GM18951 (cell line): ENCODE measurements at regions not wholly inside any gene's neighbourhood (a gene's known extent, or its start where the extent isn't known, plus 50 kb on each side); places are given as distances from the start of the nearest gene placed in this dataset.
"Not testable (repeated sequence)": the region's sequence is repeated elsewhere in the genome, so short reads cannot be mapped to it uniquely, and the experiment has no call there.

Experiments
- POLR2A ChIP-seq: IDR thresholded peaks from 4 replicates; pipeline ENCODE4 v1.6.1; 2011; ENCODE audit warnings: mild to moderate bottlenecking; ENCODE audit not compliant: insufficient read length, insufficient read depth; ENCODE audit errors: extremely low read depth
- in situ Hi-C: fragments of 300-500 bp; cut with MboI; formaldehyde crosslinking; loops from one replicate; pipeline ENCODE4 v1.12.0; 2022; ENCODE audit warnings: low sequenced_read_pairs, mixed read lengths, inconsistent platforms; ENCODE audit not compliant: unreplicated experiment

DNA sequence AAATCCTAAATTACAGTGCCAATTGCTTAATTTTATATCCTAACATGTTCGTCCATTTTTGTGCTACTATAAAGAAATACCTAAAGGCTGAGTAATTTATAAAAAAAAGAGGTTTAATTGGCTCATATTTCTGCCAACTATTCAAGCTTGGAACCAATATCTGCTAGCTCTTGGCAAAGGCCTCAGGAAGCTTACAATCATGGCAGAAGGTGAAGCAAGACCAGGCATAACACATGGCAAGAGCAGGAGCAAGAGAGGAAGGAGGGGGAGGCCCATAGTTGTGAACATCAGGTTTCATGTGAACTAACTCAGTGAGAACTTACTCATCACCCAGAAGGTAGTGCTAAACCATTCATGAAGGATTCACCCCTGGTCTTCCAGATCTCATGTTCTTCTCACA is 494.3 kb downstream of the CCER1 start:
- no peak for TF ChIP-seq POLR2A
- in situ Hi-C loops = no loop called here

DNA sequence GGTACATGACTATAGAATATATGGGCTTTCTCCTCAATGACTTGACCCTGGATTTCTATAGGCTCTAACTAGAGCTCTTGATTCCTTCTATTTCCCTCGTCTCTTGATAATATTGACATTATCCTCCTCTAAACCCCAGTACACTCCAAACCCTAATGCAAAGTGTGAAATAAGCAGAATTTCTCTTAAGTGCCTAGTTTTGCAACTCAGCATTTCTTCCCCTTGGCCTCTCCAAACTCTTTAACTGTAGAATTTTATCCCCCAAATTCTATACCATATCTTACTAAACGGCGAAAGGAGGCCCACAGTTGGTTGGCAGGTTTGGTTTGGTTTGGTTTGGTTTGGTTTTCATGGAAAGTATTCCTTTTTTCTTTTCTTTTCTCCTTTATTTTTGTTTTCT is 498.7 kb downstream of the CCER1 start:
- no peak for TF ChIP-seq POLR2A
- in situ Hi-C loops = no loop called here

DNA sequence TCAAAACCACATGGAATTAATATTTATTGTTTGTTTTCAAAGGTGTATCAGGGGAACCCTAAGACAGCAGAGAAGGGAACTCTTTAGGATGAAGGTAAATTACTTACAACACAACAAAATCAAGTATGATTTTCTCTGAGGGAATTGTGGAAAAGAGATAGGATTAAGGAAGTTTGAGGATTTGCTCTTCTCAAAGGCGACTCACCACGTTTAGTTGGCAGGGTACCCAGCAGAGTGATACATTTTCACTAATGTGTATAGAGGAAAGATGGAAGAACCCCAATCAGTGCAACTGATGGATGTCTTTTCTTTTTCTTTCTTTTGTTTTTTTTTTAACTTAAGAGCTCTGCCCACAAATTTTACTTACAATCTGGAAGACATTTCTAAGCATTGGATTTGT is 499.2 kb downstream of the CCER1 start:
- in situ Hi-C loops = no loop called here

DNA sequence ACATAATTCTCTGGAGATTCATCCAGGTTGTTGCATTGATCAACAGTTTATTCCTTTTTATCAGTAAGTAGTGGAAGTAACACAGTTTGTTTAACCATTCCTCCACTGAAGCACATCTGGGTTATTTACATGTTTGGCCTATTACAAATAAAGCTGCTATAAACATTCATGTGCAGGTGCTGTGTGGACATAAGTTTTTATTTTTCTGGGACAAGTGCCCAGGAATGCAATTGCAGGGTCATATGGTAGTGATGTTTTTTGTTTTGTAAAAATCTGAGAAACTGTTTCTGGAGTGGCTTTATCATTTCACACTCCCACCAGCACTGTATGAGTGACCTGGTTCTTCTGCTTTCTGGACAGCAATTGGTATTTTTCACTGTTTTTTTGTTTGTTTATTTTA is 505.4 kb downstream of the CCER1 start:
- no peak for TF ChIP-seq POLR2A
- in situ Hi-C loops = no loop called here

More for the DNA sequence above, 499.2 kb downstream of the CCER1 start:
- no peak for TF ChIP-seq POLR2A

DNA sequence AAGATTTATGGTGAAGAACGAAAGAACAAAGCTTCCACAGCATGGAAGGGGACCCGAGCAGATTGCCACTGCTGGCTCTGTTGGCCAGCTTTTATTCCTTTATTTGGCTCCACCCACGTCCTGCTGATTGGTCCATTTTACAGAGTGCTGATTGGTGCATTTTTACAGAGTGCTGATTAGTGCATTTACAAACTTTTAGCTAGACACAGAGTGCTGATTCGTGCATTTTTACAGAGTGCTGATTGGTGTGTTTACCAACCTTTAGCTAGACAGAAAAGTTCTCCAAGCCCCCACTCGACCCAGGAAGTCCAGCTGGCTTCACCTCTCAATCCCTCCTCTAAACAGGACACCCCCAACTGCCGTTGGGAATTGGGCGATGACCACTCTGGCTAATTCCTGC is 511.5 kb downstream of the CCER1 start:
- in situ Hi-C loops = not testable (repeated sequence)

DNA sequence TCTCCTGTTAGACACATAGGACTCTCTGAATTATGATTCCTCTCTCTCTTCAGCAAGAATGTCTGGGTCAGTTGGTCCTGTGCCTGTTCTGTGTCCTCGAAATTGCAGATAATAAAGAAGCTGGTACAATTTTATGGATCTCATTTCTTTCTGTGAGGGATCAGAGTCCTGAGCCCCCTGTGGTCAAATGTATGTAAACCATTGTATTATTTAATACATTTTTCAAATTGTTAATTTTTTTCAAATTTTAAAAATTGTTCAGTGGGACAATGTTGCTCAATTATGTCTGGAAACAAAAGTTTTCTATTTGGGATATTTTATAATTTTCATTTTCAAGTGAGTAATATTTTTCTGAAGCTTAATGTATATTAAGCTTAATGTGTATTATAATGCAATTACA is 513.5 kb downstream of the CCER1 start:
- TF ChIP-seq POLR2A = no peak
- in situ Hi-C loops = no loop called here

DNA sequence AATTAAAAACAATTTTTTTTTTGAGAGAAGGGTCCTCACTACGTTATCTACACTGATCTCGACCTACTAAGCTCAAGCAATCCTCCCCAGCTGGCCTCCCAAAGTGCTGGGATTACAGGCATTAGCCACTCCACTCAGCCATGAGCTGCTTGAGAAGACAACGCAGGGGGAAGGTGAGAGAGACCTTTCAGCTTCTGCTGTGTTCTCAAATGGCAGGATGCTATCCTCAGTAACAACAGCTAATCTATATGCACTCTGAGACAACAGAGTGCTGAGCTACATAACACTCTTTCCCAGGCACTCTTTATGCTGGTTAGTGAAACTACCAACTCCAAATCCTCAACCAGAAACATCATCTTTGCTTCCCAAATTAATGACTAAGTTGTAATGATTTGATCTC is 526.1 kb downstream of the CCER1 start:
- TF ChIP-seq POLR2A = no peak
- in situ Hi-C loops = no loop called here

DNA sequence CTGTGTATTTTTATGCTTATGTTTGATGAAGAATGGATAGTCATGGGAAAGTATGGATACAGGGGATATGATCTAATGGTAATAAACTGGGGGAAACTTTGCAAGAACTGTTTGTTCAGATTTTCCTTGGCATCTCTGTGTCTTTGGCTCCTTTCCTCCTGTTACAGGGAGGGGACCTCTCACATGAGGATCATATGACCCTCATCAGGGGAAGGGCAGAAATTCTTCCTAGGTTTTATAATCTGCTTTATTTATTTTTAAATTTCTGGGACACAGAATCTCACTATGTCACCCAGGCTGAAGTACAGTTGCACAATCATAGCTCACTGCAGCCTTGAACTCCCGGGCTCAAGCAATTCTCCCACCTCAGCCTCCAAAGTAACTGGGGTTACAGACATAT is 526.5 kb downstream of the CCER1 start:
- in situ Hi-C loops = no loop called here
- no peak for TF ChIP-seq POLR2A

DNA sequence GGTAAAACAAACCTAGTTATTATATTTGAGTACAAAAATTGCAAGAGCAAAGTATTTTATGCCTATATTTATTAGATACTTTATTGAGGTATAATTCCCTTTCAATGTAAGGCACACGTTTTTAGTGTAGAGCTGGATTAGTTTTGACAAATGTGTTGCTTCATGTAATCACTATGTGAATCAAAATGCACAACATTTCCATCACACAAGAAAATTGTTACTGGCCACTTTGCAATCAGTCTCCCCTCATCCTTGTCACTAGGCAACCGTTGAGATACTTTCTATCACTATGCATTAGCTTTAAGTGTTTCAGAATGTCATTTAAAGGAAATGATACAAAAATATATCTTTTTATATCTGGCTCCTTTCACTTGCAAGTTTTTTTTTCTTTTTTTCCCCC is 531.0 kb downstream of the CCER1 start:
- in situ Hi-C loops = no loop called here
- no peak for TF ChIP-seq POLR2A

DNA sequence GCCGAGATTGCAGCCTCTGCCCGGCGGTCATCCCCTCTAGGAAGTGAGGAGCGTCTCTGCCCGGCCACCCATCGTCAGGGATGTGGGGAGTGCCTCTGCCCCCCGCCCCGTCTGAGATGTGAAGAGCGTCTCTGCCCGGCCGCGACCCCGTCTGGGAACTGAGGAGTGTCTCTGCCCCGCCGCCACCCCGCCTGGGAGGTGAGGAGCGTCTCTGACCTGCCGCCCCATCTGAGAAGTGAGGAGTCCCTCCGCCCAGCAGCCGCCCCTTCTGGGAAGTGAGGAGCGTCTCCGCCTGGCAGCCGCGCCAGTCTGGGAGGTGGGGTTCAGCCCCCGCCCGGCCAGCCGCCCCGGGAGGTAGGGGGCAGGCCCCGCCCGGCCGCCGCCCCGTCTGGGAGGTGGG is 544.0 kb downstream of the CCER1 start:
- in situ Hi-C loops = no loop called here

DNA sequence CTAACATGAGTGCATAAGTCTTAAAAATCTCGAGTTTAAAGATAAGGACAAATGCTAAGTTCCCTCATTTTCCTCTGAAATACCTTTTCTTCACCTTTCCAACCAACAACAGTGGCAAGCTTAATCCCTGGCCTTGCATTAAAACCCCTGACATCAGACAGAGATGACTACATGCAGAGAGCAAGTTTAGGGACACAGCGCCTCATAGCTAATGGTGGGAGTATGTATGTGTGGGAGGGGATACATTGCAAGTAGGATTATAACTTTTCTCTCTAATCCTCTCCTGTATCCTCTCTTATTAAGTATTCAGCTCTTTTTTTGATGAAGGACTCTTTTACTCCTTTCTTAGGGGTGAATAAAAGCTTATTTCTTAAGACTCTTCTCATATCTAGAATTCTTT is 547.1 kb downstream of the CCER1 start:
- no peak for TF ChIP-seq POLR2A
- in situ Hi-C loops = no loop called here

More for the DNA sequence above, 544.0 kb downstream of the CCER1 start:
- no peak for TF ChIP-seq POLR2A

DNA sequence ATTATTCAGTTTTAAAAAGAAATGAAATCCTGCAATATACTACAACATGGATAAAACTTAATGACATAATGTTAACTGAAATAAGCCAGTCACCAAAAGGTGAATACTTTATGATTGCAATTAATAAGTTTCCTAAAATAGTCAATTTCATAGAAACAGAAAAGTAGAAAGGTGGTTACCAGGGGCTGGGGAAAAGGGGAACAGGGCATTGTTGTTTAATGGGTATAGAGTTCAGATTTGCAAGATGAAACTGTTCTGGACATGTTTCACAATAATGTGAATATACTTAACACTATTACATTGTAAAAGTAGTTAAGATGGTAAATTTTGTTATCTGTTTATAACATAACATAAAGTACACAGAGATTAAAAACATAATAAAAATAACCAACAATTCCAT is 550.9 kb downstream of the CCER1 start:
- in situ Hi-C loops = no loop called here
- no peak for TF ChIP-seq POLR2A

DNA sequence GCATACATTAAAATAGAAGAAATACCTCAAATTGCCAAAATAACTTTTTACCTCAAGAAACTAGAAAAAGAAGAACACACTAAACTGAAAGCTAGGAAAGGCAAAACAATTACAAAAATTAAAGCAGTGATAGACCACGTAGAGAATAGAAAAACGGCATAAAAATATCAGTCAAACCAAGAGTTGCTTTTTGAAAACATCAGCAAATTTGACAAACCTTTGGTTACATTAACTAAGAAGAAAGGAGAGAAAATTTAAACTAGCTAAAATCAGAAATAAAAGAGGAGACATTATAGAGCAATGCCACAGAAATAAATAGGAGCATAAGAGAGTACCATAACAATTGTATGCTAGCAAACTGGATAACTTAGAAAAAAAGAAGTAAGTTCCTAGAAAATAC is 553.8 kb downstream of the CCER1 start:
- TF ChIP-seq POLR2A = no peak
- in situ Hi-C loops = no loop called here

DNA sequence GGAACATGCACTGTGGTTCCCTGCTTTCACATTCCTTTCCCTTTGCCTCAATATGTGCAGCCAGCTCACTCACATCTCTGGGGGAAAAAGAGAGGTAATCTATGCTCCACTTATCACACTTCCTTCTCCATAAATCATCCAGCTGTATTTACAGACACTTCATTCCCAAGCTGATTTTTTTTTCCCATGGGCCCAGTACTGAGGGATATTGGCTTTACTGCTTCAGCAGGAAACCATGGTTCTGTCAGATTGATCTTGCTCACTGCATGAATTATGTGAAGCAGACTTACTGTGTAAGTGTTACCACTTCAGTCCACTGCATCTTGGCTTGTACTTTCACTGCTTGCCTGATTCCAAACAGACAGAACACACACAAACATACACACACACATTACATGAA is 555.6 kb downstream of the CCER1 start:
- no peak for TF ChIP-seq POLR2A
- in situ Hi-C loops = no loop called here

DNA sequence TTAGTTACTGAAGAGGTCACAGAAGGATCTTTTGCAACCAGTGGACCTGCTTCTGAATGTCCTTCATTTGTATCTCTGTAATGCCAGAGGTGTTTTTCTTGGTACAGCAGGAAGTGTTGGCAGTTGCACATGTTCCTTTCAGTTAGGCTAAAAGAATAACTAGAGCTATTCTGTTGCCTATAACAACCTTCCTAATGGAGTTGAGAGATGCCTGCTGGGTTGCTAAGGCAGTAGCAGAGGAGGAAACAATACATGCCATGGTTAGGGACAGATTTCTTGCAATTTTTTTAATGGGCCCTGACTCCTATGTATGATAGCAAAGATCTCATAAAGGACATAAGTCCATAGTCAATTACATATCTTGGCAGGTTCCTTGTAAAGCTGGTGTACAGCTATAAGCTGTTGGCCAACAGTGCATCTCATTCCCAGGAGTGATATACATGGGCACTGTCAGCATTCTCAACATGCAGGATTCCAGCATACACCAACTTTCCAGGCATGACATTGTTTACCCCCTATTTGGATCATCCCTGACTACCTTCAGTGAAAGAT is 556.6 kb downstream of the CCER1 start:
- in situ Hi-C loops = no loop called here
- no peak for TF ChIP-seq POLR2A
